NT2/D1 (cell line): ENCODE measurements at regions not wholly inside any gene's neighbourhood (a gene's known extent, or its start where the extent isn't known, plus 50 kb on each side); places are given as distances from the start of the nearest gene placed in this dataset.

ENCODE experiments used
- SUZ12 ChIP-seq: IDR thresholded peaks from 2 replicates; pipeline ENCODE4 v1.6.1; 2011; ENCODE audit not compliant: insufficient read length, insufficient read depth; ENCODE audit errors: extremely low read depth
- ZNF274 ChIP-seq: IDR thresholded peaks from 2 replicates; pipeline ENCODE4 v1.6.1; 2011; ENCODE audit warnings: mild to moderate bottlenecking, low read depth, low read length

DNA sequence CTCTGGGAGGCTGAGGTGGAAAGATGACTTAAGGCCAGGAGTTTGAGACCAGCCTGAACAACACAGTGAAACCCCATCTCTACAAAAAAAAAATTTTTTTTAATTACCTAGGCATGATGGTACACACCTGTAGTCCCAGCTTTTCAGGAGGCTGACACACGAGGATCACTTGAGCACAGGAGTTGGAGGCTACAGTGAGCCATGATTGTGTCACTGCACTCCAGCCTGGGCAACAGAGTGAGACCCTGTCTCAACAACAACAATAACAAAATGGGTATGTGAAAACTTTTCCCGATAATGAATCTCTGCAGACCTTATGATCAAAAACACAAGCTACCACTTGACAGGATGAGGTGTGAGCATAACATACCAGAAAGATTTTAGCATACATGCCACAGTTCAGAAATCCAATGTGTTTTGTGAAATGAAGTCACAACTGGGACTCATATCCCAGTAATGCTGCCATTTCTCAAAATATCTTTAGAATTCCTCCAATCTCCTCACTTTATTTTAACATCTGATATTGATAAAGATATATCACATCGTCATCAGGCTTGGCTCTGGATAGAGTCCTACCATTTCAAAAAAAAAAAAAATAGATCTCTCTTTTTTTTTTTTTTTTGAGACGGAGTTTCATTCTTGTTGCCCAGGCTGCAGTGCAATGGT lies 74.0 kb upstream of the PELI1 start:
- TF ChIP-seq SUZ12 = no peak
- no peak for TF ChIP-seq ZNF274
